ENCODE measurements at regions not wholly inside any gene's neighbourhood (a gene's known extent, or its start where the extent isn't known, plus 50 kb on each side); places are given as distances from the start of the nearest gene placed in this dataset.
"Not testable (repeated sequence)": the region's sequence is repeated elsewhere in the genome, so short reads cannot be mapped to it uniquely, and the experiment has no call there.

DNA sequence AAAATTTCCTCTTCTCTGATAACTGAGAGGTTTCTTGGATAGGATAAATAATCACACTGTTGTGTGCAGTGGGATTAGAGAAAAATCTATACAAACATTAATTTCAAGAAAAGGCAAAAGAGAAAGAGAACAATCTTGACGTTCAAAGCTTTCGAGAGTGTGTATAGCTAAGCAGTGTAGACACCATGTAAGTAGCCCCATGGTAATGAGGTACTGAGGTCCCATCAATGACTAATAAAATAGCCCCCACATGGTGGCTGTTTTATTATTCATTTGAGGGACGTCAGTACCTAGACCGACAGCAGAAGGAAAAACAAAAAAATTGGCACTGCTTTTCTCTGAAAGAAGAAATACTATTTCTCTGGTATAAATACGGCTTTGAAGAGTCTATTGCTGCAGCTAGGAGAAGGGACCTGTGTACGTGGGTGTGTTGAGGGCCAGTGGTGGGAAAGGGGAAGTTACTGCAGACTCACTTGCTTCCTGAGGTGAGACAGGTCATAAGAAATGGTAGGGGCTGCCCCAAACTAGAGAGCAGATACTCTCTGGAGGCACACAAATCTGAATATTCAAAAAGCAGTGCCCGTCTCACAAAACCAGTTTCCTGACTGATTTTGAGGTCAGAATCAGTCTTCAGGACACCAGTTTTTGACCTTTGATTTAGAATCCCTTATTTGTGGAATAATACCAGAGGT is 339.8 kb downstream of the EMP1 start:
- Histone ChIP-seq H3K36me3 (no peaks in the 10 kb centered on the region), H3K4me3 (no peak overlapping the region), H3K27me3 (peaks cover 3% of the 10 kb centered on the region), H3K9me3 (no peaks in the 10 kb centered on the region), H3K27ac (no peak overlapping the region), H3K4me1 (no peaks in the 10 kb centered on the region)
- 62% methylated on average over 7 of the region's 7 CpGs for WGBS
- DNase-seq (ENCODE audit: low spot score in 2 of 2): no peak
- TF ChIP-seq EP300 (IDR thresholded peaks at IDR 0.05) (no peak), POLR2AphosphoS5 (IDR thresholded peaks at IDR 0.05) (no peak), POLR2A (IDR thresholded peaks at IDR 0.05) (no peak)
- TF ChIP-seq, protein P1, sequence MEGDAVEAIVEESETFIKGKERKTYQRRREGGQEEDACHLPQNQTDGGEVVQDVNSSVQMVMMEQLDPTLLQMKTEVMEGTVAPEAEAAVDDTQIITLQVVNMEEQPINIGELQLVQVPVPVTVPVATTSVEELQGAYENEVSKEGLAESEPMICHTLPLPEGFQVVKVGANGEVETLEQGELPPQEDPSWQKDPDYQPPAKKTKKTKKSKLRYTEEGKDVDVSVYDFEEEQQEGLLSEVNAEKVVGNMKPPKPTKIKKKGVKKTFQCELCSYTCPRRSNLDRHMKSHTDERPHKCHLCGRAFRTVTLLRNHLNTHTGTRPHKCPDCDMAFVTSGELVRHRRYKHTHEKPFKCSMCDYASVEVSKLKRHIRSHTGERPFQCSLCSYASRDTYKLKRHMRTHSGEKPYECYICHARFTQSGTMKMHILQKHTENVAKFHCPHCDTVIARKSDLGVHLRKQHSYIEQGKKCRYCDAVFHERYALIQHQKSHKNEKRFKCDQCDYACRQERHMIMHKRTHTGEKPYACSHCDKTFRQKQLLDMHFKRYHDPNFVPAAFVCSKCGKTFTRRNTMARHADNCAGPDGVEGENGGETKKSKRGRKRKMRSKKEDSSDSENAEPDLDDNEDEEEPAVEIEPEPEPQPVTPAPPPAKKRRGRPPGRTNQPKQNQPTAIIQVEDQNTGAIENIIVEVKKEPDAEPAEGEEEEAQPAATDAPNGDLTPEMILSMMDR (IDR thresholded peaks at IDR 0.05): no peak

DNA sequence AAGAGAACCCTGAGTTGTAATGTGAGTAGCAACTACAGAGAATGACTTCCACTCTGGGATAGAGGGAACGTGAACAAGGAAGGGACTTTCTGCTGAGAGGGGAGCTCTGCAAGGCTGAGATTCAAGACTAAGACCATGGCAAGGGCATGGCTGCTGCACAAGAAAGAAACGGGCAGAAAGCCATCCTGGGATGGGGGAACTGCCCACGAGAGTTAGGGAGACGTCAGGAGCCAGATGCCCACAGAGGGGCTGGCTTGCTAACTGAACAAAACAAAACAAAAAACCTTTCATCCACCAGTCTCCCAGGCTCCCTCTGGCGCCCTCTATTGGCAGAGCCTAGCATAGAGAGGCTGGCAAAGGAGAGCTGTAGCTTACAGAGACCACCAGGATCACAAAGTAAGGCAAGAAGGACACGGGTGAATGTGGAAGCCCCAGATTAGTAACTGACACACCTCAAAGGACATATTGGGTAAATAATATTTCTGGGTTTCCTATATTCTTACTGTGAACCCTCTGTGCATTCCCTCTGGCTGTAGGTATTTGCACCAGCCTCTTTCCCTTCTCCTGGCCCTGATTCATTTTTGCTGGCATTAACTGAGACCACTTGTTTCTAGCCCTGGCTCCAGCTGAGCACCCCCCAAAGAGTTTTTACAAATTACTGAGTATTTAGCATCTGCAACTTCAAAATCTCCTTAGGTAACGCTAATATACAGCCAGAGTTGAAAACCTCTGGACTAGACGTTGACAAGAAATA is 338.3 kb downstream of the EMP1 start:
- TF ChIP-seq EP300 (IDR thresholded peaks at IDR 0.05): no peak
- TF ChIP-seq, protein P1 (IDR thresholded peaks at IDR 0.05): peak; percentile 27 to 90
- Histone ChIP-seq H3K9me3 (no peaks in the 10 kb centered on the region), H3K27ac (no peak overlapping the region), H3K4me3 (peak overlapping the region; percentile 27), H3K4me1 (no peaks in the 10 kb centered on the region), H3K27me3 (peaks cover 3% of the 10 kb centered on the region), H3K36me3 (no peaks in the 10 kb centered on the region)
- 33% methylated on average over 8 of the region's 8 CpGs for WGBS
- DNase-seq (ENCODE audit: low spot score in 2 of 2): peak in 1 of 2 donors; percentile 67

DNA sequence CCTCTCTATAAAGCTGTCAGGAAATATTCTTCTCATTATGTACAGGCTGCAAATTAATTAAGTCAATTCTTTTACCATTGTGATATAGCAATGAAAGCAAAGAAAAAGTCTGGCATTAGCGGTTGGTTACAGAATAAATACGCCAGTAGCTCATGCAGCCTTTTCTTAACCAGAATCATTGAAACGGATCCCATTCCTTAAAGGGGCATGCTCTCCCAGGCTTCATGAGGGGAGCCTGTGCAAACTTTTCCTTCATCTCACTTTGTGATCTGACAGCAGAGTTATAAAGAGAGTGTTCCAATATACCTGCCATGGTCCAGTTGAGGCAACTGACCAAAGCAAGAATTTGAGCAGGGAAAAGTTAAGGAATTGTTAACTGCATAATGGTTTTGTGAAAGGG is 337.7 kb downstream of the EMP1 start:
- no peak for DNase-seq (ENCODE audit: low spot score in 2 of 2)
- WGBS: 50% methylated on average over 3 of the region's 3 CpGs
- Histone ChIP-seq H3K36me3 (no peaks in the 10 kb centered on the region), H3K4me1 (no peaks in the 10 kb centered on the region), H3K9me3 (no peaks in the 10 kb centered on the region), H3K27ac (no peak overlapping the region), H3K4me3 (peak overlapping the region; percentile 27), H3K27me3 (peaks cover 3% of the 10 kb centered on the region)
- TF ChIP-seq, protein P1 (IDR thresholded peaks at IDR 0.05): no peak
- no peak for TF ChIP-seq POLR2A (IDR thresholded peaks at IDR 0.05)

DNA sequence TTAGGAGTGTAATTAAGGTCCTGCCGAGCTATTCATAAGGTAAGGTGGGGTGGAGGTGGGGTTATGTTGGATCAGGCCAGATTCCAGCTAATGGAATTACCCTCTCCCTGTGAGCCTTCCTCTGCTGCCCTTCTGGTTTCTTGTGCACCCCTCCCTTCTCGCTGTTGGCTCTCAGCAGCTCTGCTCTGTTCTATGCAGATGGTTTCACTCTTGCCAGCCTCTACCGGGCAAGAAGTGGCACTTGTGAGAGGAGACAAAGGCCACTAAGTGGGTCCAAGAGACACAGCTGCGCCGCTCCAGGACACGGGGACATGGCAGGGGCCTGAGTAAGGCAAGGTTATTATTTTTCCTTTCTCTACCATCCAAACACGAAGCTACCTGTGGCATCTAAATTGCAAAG is 334.4 kb downstream of the EMP1 start:
- 79% methylated on average over 7 of the region's 7 CpGs for WGBS
- DNase-seq (ENCODE audit: low spot score in 2 of 2): no peak
- TF ChIP-seq EP300 (IDR thresholded peaks at IDR 0.05): no peak
- TF ChIP-seq, protein P1 (IDR thresholded peaks at IDR 0.05): no peak
- TF ChIP-seq POLR2AphosphoS5 (IDR thresholded peaks at IDR 0.05): no peak
- no peak for TF ChIP-seq POLR2A (IDR thresholded peaks at IDR 0.05)

DNA sequence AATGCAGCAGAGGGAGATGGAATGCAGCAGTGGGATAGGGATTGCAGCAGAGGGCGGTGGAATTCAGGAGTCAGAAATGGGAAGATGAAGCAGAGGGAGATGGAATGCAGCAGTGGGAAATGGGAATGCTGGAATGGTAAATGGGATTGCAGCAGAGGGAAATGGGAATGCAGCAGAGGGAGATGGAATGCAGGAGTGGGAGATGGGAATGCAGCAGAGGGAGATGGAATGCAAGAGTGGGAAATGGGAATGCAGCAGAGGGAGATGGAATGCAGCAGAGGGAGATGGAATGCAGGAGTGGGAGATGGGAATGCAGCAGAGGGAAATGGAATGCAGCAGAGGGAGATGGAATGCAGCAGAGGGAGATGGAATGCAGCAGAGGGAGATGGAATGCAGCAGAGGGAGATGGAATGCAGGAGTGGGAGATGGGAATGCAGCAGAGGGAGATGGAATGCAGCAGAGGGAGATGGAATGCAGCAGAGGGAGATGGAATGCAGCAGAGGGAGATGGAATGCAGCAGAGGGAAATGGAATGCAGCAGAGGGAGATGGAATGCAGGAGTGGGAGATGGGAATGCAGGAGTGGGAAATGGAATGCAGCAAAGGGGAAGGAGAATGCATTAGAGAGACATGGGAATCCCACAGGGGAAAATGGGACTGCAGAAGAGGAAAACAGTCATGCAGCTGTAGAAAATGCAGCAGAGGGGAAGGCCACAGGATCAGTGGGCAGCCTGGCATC is 329.8 kb downstream of the EMP1 start:
- H3K4me1 ChIP-seq; H3K4me3 ChIP-seq; H3K9me3 ChIP-seq; H3K27ac ChIP-seq; H3K36me3 ChIP-seq; H3K27me3 ChIP-seq; DNase-seq (ENCODE audit: low spot score in 2 of 2): not testable (repeated sequence)
- WGBS: 68% methylated on average over 1 of the region's 1 CpG

More for the DNA sequence above, 334.4 kb downstream of the EMP1 start:
- H3K9me3 ChIP-seq: no peaks in the 10 kb centered on the region
- no peaks in the 10 kb centered on the region for H3K36me3 ChIP-seq
- no peaks in the 10 kb centered on the region for H3K27me3 ChIP-seq
- no peak overlapping the region for H3K27ac ChIP-seq
- H3K4me1 ChIP-seq: no peaks in the 10 kb centered on the region
- no peak overlapping the region for H3K4me3 ChIP-seq
